HFF-Myc (cell line): ENCODE measurements at regions not wholly inside any gene's neighbourhood (a gene's known extent, or its start where the extent isn't known, plus 50 kb on each side); places are given as distances from the start of the nearest gene placed in this dataset.

Experiments used
- DNase-seq: peaks from one replicate; pipeline ENCODE4 v3.0.0-alpha.2; 2011; ENCODE audit warnings: low read depth; ENCODE audit errors: extremely low read depth
- H3K4me3 ChIP-seq: replicated peaks from 2 replicates; pipeline ENCODE4 v1.5.1; 2011; ENCODE audit warnings: low read depth, mild to moderate bottlenecking, control low read depth, low read length
- TF ChIP-seq, protein P1 (sequence below): IDR thresholded peaks from 2 replicates; pipeline ENCODE4 v1.5.1; 2012; ENCODE audit warnings: mild to moderate bottlenecking, low read depth, low read length, control low read depth; ENCODE audit errors: missing control alignments

DNA sequence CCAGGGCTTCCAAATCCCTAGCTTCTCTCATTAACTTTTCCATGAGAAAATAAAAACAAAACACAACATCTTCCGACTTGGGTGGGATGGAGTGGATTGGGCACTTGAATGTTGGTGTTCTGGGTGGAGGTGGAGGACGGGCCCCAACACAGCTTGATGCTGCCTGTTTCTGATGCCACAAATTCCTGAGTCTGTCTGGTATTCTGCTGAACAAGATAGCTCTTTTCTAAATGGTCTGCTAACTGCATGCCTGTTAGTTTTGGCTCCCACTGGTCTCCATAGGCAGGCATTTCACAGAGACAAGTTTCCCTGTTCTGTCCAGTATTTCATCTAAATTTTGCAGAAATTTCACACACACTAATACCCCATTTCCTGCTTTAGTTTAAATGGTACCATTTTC, 160.9 kb upstream of the FZD8 start:
- no peak for DNase-seq
- H3K4me3 ChIP-seq, result no peak overlapping the region
- TF ChIP-seq, protein P1, sequence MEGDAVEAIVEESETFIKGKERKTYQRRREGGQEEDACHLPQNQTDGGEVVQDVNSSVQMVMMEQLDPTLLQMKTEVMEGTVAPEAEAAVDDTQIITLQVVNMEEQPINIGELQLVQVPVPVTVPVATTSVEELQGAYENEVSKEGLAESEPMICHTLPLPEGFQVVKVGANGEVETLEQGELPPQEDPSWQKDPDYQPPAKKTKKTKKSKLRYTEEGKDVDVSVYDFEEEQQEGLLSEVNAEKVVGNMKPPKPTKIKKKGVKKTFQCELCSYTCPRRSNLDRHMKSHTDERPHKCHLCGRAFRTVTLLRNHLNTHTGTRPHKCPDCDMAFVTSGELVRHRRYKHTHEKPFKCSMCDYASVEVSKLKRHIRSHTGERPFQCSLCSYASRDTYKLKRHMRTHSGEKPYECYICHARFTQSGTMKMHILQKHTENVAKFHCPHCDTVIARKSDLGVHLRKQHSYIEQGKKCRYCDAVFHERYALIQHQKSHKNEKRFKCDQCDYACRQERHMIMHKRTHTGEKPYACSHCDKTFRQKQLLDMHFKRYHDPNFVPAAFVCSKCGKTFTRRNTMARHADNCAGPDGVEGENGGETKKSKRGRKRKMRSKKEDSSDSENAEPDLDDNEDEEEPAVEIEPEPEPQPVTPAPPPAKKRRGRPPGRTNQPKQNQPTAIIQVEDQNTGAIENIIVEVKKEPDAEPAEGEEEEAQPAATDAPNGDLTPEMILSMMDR, result no peak

- DNase-seq, result no peak
- H3K4me3 ChIP-seq, result no peak overlapping the region
- TF ChIP-seq, protein P1, result no peak
Measured at GRCh38 chr10:35797187-35797586, 155.1 kb upstream of the FZD8 start.

GRCh38 chr10:35795131-35795824, 153.2 kb upstream of the FZD8 start:
- no peak for DNase-seq
- TF ChIP-seq, protein P1, result no peak
- H3K4me3 ChIP-seq, result no peak overlapping the region

DNA sequence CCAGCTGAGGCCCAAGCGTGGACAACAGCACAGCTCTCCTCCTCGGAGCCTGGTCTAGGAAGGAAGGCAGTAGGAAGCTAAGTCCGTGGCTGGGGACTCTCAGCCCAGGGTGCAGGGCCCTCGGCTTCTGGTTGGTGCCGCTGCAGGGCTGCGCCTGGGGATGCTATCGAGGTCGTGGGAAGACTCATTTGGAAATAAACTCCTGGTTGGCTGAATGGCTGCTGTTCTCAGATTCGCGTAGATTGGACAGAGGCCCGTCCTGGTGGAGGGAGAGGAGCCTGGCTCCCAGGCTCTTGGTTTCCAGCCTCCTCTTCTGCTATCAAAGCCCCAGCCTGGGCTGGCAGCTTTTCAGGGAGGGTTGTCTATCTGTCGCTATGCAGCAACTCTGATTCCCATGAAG, 152.6 kb upstream of the FZD8 start:
- H3K4me3 ChIP-seq, result no peak overlapping the region
- TF ChIP-seq, protein P1, result no peak
- no peak for DNase-seq

DNA sequence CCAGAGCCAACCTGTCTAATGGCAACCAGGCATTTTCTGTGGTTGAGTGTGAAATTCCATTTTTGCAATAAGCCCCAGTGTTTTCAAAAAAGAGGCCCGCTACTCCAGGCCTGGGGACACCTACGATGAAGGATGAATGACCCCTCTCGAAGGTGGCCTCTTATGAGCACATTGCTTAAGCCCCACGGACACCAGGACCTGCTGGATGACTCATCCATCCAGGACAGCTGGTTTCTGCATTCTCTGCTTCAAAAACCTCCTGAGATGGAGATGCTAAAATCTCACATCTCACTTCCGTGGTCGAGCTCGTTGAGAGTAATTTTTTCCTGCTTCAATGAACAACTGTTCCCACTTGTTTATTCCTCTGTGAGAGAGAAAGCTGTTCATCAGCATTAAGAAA, 150.2 kb upstream of the FZD8 start:
- no peak for DNase-seq

DNA sequence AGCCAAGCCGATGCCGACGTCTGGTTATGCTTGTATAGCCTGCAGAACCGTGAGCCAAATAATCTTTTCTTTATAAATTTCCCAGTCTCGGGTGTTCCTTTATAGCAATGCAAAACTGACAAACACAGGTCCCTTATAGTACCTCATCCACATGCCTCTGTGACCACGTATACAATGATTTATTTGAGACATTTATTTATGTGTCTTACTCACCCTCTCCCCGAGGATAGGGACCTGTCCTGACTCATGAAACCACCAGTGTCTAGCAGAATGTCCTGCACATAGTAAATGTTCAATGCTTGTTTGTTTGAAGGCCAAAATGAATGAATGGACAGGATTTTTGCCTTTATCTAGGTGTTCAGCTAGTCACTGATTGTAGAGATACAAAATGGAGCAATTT, 147.9 kb upstream of the FZD8 start:
- H3K4me3 ChIP-seq, result no peak overlapping the region
- TF ChIP-seq, protein P1, result no peak
- DNase-seq, result no peak

More for the DNA sequence above, 150.2 kb upstream of the FZD8 start:
- TF ChIP-seq, protein P1, result no peak
- H3K4me3 ChIP-seq, result no peak overlapping the region

DNA sequence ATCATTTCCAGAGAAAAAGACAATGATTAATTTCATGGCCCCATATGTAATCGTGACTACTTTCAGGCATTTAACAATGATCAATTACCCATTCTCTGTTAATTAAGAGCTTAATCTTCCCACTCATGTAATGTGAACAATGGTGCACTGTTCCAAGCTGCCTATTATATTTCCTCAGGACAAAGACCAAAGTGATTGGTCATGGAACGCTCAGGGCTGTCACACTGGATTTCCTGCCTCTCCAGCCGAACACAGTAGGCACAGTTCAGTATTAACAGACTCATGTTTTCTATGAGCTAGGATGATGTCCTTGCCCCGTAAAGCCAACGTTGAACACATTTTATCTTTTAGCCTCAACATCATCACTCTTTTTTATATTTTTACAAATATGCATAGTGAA, 142.7 kb upstream of the FZD8 start:
- H3K4me3 ChIP-seq, result no peak overlapping the region
- DNase-seq, result no peak

More for the DNA sequence above, 142.7 kb upstream of the FZD8 start:
- TF ChIP-seq, protein P1, result no peak
